Neural cell (in vitro differentiated cells): ENCODE measurements at regions not wholly inside any gene's neighbourhood (a gene's known extent, or its start where the extent isn't known, plus 50 kb on each side); places are given as distances from the start of the nearest gene placed in this dataset.

Experiments used
- H2AFZ ChIP-seq: fragments of 200-600, 300-800 bp; sonication (generic), shearing (Covaris generic); 2 replicates; pipeline ENCODE4 v1.6.0; 2014; ENCODE audit warnings: low read depth, mild to moderate bottlenecking, antibody characterized with exemption, low read length, moderate library complexity
- H3F3A ChIP-seq: fragments of 200-600 bp; shearing (Covaris generic); 2 replicates; pipeline ENCODE4 v1.6.1; 2016; ENCODE audit warnings: mild to moderate bottlenecking, moderate library complexity, mixed read lengths, antibody characterized with exemption, low read length; ENCODE audit not compliant: insufficient read depth, poor library complexity, severe bottlenecking
- H3K27ac ChIP-seq: fragments of 200-600, 300-800 bp; sonication (generic), shearing (Covaris generic); 2 replicates; pipeline ENCODE4 v1.5.1; 2014; ENCODE audit warnings: mild to moderate bottlenecking, low read length, moderate library complexity
- H3K27me3 ChIP-seq: fragments of 300-800, 200-600 bp; sonication (generic), shearing (Covaris generic); 2 replicates; pipeline ENCODE4 v1.6.0; 2014; ENCODE audit warnings: mild to moderate bottlenecking, low read depth, low read length, moderate library complexity; ENCODE audit not compliant: insufficient read depth
- H3K36me3 ChIP-seq: fragments of 300-800, 200-600 bp; sonication (generic), shearing (Covaris generic); 2 replicates; pipeline ENCODE4 v1.5.1; 2014; ENCODE audit warnings: mild to moderate bottlenecking, antibody characterized with exemption, low read length, moderate library complexity; ENCODE audit not compliant: insufficient read depth
- H3K4me2 ChIP-seq: fragments of 300-800, 200-600 bp; sonication (generic), shearing (Covaris generic); 2 replicates; pipeline ENCODE4 v1.6.0; 2014; ENCODE audit warnings: mild to moderate bottlenecking, low read length
- H3K4me3 ChIP-seq: fragments of 300-800, 200-600 bp; sonication (generic), shearing (Covaris generic); 2 replicates; pipeline ENCODE4 v1.5.1; 2014; ENCODE audit warnings: mild to moderate bottlenecking, low read length, moderate library complexity
- H3K79me2 ChIP-seq: fragments of 200-600 bp; shearing (Covaris generic); replicated peaks from 2 replicates; pipeline ENCODE4 v1.6.0; 2014; ENCODE audit warnings: mild to moderate bottlenecking, low read length, moderate library complexity; ENCODE audit not compliant: insufficient read depth
- H3K9ac ChIP-seq: fragments of 300-800, 200-600 bp; sonication (generic), shearing (Covaris generic); 2 replicates; pipeline ENCODE4 v1.6.1; 2016; ENCODE audit warnings: mild to moderate bottlenecking, low read length, mixed read lengths
- H3K9me2 ChIP-seq: fragments of 200-600 bp; shearing (Covaris generic); 2 replicates; pipeline ENCODE4 v1.6.1; 2016; ENCODE audit warnings: mild to moderate bottlenecking, low read length, mixed read lengths; ENCODE audit not compliant: insufficient read depth
- H3K9me3 ChIP-seq: fragments of 200-600, 300-800 bp; sonication (generic), shearing (Covaris generic); 2 replicates; pipeline ENCODE4 v1.6.1; 2016; ENCODE audit warnings: mild to moderate bottlenecking, mixed run types, low read length, moderate library complexity, mixed read lengths
- H4K20me1 ChIP-seq: fragments of 200-600 bp; shearing (Covaris generic); 2 replicates; pipeline ENCODE4 v1.6.1; 2016; ENCODE audit warnings: mild to moderate bottlenecking, mixed run types; ENCODE audit not compliant: insufficient read depth
- EP300 ChIP-seq: fragments of 450-650 bp; conservative IDR thresholded peaks from 2 replicates; pipeline ENCODE4 v1.6.1; 2014; ENCODE audit warnings: antibody characterized with exemption, mild to moderate bottlenecking, moderate library complexity; ENCODE audit not compliant: poor library complexity, severe bottlenecking
- EZH2 ChIP-seq: fragments of 200-600, 300-800 bp; shearing (Covaris generic), sonication (generic); IDR thresholded peaks from 2 replicates; pipeline ENCODE4 v1.6.1; 2014; ENCODE audit warnings: antibody characterized with exemption, low read length, borderline replicate concordance, mild to moderate bottlenecking; ENCODE audit not compliant: insufficient read depth, poor library complexity, severe bottlenecking
- MXI1 ChIP-seq: fragments of 450-650 bp; conservative IDR thresholded peaks from 2 replicates; pipeline ENCODE4 v1.6.1; 2014; ENCODE audit warnings: antibody characterized with exemption, mild to moderate bottlenecking; ENCODE audit not compliant: poor library complexity, severe bottlenecking
- POLR2AphosphoS5 ChIP-seq: IDR thresholded peaks from 2 replicates; pipeline ENCODE4 v1.6.1; 2012
- RAD21 ChIP-seq: fragments of 450-650 bp; conservative IDR thresholded peaks from 2 replicates; pipeline ENCODE4 v1.6.1; 2014; ENCODE audit warnings: antibody characterized with exemption, mild to moderate bottlenecking, moderate library complexity
- SMC3 ChIP-seq: fragments of 450-650 bp; conservative IDR thresholded peaks from 2 replicates; pipeline ENCODE4 v1.6.1; 2014; ENCODE audit warnings: antibody characterized with exemption, mild to moderate bottlenecking, moderate library complexity; ENCODE audit not compliant: poor library complexity
- TAF1 ChIP-seq: IDR thresholded peaks from 2 replicates; pipeline ENCODE4 v1.6.1; 2012; ENCODE audit warnings: low read depth
- TF ChIP-seq, protein P1 (sequence below): IDR thresholded peaks from 2 replicates; pipeline ENCODE4 v1.6.1; 2012; ENCODE audit warnings: borderline replicate concordance
- TF ChIP-seq, protein P2 (sequence below): fragments of 450-650 bp; IDR thresholded peaks from 2 replicates; pipeline ENCODE4 v1.5.1; 2014; ENCODE audit warnings: antibody characterized with exemption, mild to moderate bottlenecking, moderate library complexity; ENCODE audit not compliant: poor library complexity, severe bottlenecking

DNA sequence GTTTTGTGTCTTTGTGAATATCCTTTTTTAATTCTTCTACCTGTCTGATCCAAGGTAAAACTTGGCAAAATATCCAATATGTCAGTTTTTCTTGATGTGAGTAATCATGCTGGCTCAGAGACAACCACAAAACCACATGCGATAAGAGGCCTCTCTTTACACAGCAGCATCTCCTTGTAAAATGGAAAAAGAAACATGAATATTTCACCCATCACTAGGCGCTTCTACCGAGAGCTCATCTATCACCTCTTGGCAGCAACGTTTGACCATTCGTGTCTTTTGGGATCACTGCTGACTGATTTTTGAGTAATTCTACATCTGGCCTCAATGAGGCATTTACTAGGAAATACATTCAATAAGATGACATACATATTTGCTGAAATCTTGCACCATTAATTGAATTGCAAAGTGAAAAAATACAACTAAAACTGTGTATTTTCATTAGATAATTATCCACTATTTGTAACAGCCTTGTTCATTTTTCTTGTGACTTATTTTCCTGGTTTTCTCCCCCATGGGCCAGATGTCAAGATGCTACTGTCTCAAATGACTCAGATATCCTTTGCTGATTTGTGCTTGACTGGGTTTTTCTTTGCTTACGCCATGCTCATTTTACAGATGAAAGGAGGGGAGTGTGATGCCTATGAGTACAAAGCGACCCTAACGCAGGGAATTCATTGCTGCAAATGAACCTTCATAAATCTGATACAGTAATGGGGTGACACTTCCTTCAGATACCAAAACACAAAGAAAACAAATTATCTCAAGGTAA, 467.5 kb downstream of the FBXO15 start:
- no peaks in the 10 kb centered on the region for H3K9me3 ChIP-seq
- H2AFZ ChIP-seq, result no peak overlapping the region
- H3F3A ChIP-seq, result no peaks in the 10 kb centered on the region
- no peaks in the 10 kb centered on the region for H3K79me2 ChIP-seq
- H3K36me3 ChIP-seq, result no peaks in the 10 kb centered on the region
- H3K4me2 ChIP-seq, result no peak overlapping the region
- H3K9ac ChIP-seq, result no peak overlapping the region
- H3K9me2 ChIP-seq, result no peaks in the 10 kb centered on the region
- no peak for TF ChIP-seq TAF1
- no peak for TF ChIP-seq EZH2
- no peak for TF ChIP-seq MXI1
- TF ChIP-seq, protein P1, sequence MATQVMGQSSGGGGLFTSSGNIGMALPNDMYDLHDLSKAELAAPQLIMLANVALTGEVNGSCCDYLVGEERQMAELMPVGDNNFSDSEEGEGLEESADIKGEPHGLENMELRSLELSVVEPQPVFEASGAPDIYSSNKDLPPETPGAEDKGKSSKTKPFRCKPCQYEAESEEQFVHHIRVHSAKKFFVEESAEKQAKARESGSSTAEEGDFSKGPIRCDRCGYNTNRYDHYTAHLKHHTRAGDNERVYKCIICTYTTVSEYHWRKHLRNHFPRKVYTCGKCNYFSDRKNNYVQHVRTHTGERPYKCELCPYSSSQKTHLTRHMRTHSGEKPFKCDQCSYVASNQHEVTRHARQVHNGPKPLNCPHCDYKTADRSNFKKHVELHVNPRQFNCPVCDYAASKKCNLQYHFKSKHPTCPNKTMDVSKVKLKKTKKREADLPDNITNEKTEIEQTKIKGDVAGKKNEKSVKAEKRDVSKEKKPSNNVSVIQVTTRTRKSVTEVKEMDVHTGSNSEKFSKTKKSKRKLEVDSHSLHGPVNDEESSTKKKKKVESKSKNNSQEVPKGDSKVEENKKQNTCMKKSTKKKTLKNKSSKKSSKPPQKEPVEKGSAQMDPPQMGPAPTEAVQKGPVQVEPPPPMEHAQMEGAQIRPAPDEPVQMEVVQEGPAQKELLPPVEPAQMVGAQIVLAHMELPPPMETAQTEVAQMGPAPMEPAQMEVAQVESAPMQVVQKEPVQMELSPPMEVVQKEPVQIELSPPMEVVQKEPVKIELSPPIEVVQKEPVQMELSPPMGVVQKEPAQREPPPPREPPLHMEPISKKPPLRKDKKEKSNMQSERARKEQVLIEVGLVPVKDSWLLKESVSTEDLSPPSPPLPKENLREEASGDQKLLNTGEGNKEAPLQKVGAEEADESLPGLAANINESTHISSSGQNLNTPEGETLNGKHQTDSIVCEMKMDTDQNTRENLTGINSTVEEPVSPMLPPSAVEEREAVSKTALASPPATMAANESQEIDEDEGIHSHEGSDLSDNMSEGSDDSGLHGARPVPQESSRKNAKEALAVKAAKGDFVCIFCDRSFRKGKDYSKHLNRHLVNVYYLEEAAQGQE, result no peak
- TF ChIP-seq SMC3, result no peak
- TF ChIP-seq EP300, result no peak
- TF ChIP-seq, protein P2, sequence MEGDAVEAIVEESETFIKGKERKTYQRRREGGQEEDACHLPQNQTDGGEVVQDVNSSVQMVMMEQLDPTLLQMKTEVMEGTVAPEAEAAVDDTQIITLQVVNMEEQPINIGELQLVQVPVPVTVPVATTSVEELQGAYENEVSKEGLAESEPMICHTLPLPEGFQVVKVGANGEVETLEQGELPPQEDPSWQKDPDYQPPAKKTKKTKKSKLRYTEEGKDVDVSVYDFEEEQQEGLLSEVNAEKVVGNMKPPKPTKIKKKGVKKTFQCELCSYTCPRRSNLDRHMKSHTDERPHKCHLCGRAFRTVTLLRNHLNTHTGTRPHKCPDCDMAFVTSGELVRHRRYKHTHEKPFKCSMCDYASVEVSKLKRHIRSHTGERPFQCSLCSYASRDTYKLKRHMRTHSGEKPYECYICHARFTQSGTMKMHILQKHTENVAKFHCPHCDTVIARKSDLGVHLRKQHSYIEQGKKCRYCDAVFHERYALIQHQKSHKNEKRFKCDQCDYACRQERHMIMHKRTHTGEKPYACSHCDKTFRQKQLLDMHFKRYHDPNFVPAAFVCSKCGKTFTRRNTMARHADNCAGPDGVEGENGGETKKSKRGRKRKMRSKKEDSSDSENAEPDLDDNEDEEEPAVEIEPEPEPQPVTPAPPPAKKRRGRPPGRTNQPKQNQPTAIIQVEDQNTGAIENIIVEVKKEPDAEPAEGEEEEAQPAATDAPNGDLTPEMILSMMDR, result no peak
- TF ChIP-seq POLR2AphosphoS5, result no peak
- no peak for TF ChIP-seq RAD21
- H3K27me3 ChIP-seq, result no peaks in the 10 kb centered on the region
- no peaks in the 10 kb centered on the region for H4K20me1 ChIP-seq
- H3K27ac ChIP-seq, result no peak overlapping the region
- H3K4me3 ChIP-seq, result no peak overlapping the region

DNA sequence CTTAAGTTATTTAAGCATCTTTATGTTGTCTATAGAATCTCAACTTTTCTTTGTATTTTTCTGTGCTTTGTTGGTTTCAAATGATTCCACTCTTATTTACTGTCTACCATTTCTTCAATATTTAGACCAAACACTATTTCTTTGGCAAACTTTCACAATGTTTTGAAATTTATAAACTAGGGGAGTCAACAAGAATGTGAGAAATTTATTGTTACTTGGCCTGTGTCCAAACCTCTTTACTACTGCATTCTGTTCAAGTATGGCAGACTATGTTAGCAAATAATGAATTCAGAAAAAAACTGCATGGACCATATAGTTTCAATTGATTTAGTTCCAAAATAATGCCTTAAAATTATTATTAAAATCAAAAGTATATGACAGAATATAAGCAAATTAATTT, 470.2 kb downstream of the FBXO15 start:
- H2AFZ ChIP-seq, result no peak overlapping the region
- TF ChIP-seq RAD21 (no peak), SMC3 (no peak)
- H3K79me2 ChIP-seq, result no peaks in the 10 kb centered on the region
- H3K27ac ChIP-seq, result no peak overlapping the region
- H3K9me2 ChIP-seq, result no peaks in the 10 kb centered on the region
- H3K9me3 ChIP-seq, result no peaks in the 10 kb centered on the region
- no peak overlapping the region for H3K4me3 ChIP-seq
- H4K20me1 ChIP-seq, result no peaks in the 10 kb centered on the region
- H3K36me3 ChIP-seq, result no peaks in the 10 kb centered on the region
- H3K9ac ChIP-seq, result no peak overlapping the region
- H3F3A ChIP-seq, result no peaks in the 10 kb centered on the region
- H3K27me3 ChIP-seq, result no peaks in the 10 kb centered on the region
- no peak overlapping the region for H3K4me2 ChIP-seq
